Anterior cingulate cortex (tissue), 58 donors: ENCODE measurements at regions not wholly inside any gene's neighbourhood (a gene's known extent, or its start where the extent isn't known, plus 50 kb on each side); places are given as distances from the start of the nearest gene placed in this dataset.

ENCODE experiments used
- DNase-seq, 58 donors: peaks; one replicate each; lab custom pipeline; 2025; lab: John Stamatoyannopoulos, UW

- DNase-seq, result no peak
These were observed 201.1 kb downstream of the PPP1R3A start for GRCh38 chr7:113717739-113718138.

DNA sequence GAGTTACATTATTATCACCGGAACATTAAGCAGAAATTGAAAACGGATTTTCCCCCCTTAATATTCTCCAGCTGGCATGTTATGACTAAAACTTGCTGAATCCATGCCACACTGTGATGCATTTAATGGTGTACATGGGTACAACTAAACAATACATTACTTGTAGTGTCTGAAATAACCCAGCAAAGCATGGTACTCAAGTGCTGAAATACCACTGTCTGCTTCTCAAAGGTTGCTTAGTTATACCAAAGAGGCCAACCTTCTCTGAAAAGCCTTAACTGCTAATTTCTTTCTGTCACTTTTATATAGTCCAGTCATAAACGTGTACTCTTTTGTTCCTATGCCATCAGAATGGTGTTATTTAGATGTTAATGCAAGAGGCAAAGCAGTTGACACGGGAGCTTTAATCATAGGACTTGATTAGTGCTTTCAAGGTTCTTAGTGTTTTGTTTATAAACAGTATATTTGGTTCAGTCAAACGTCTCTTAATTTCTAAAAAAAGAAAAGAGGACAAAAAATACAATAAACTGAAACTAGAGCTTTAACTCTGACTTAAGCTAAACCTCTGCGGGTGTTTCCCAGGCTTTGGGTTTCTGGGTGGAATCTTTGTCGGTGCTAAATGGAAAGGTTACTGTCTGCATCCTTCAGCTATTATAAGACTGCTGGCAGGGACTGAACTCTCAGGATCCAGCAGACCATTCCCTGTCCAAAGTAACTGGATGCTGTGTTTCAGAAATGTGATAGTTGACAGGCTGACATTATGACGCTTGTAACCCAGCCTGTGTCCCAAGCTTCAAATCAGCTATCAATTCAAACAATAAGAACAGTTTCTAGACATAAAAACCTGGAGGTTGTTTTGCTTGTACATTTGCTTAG is 202.6 kb downstream of the PPP1R3A start:
- DNase-seq, result no peak

GRCh38 chr7:113715262-113715661 is 203.5 kb downstream of the PPP1R3A start:
- DNase-seq, result no peak

DNA sequence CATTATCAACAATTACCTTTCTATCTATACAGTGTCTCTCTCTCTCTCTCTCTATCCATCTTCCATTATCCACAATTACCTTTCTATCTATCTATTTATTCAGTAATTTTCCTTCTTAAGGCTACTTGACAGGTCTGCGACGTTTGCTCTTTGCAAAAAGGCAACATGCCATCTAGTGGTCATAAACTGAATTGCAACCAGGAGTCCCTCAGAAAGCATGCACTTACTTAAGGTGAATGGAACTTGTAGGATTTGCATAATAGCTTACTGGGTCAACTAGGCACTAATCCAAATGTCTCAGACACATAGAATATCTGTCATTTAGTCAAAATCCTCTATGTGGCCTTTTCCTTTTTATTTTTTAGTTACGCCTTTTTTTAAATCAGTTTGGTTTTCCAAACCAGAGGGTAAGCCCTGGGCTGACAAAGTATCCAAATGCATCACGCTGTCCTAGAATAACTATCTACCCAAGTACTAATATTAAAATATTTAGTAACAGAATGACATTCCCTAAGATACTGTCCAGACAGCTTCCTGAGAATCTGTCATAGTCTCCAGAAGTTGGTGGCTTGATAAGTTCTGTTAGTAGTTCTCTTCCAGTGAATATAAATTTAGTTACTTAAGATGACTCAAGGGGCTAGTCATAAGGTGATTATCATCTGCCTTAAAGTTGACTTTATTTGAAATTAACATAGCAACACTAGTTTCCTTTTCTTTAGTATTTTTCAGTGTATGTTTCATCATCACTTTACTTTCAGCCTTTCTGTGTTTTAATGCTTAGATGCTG is 208.3 kb downstream of the PPP1R3A start:
- DNase-seq, result peak in 9 of 58 donors; percentile 0 to 47 (median 3)

- no peak for DNase-seq
These were observed 213.4 kb downstream of the PPP1R3A start for GRCh38 chr7:113705439-113705838.

GRCh38 chr7:113698556-113699220 is 220.1 kb downstream of the PPP1R3A start:
- DNase-seq, result peak in 2 of 58 donors; percentile 4 to 5

GRCh38 chr7:113694149-113694548 is 224.7 kb downstream of the PPP1R3A start:
- no peak for DNase-seq

GRCh38 chr7:113684165-113684564 is 234.6 kb downstream of the PPP1R3A start:
- DNase-seq, result no peak

DNA sequence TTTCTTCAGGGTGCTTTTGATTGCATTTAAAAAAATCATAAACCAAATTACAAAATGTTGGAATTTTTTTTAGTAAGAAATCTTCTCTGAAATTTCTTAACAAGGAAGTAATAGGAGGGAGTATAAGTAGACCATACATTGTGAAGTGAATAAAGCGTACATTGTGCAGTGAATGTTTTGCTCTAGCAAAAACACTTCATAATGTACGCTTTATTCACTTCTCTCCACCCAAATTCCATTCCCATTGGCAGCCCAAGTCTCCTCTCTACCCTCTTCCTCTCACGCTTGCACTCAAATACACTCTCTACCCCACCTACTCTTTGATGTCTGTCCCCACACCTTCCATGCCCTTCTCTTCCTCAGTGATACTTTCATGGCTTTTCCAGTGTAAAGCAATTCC is 241.0 kb downstream of the PPP1R3A start:
- no peak for DNase-seq

GRCh38 chr7:113664867-113665266 is 253.9 kb downstream of the PPP1R3A start:
- no peak for DNase-seq

- DNase-seq, result peak in 2 of 58 donors; percentile 9 to 31
These were observed 259.4 kb downstream of the PPP1R3A start for GRCh38 chr7:113659416-113659815.

DNA sequence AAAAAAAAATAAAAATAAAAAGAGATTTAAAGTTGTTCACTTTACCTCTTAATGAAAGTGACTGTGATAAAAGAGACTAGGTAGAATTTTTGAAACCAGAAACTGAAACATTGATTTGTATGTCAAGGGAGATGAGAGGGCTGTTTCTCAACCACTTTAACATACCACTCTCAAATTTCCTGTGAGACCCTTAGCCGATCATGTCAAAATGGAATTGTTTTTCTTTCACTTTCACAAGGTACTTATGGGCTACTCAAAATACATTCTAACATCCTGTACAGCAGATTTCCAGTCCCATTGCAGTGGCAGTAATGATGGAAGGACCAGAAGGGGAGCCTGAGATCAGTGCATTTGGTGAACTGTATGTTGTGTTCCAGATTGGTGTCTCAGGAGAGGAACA is 261.2 kb downstream of the PPP1R3A start:
- DNase-seq, result no peak

DNA sequence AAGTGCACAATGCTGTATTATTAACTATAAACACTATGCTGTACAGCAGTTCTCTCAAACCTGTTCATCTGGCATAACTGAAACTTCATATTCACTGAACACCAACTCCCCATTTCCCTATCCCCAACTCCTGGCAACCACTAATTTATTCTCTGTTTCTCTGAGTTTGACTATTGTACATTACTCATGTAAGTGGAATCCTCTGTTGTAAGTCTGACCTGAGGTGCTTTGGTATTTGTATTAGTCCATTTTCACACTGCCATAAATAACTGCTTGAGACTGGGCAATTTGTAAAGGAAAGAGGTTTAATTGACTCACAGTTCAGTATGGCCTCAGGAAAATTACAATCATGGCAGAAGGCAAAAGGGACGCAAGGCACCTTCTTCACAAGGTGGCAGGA is 266.3 kb downstream of the PPP1R3A start:
- no peak for DNase-seq

- DNase-seq, result no peak
These were observed 269.3 kb downstream of the PPP1R3A start for GRCh38 chr7:113649556-113649955.

DNA sequence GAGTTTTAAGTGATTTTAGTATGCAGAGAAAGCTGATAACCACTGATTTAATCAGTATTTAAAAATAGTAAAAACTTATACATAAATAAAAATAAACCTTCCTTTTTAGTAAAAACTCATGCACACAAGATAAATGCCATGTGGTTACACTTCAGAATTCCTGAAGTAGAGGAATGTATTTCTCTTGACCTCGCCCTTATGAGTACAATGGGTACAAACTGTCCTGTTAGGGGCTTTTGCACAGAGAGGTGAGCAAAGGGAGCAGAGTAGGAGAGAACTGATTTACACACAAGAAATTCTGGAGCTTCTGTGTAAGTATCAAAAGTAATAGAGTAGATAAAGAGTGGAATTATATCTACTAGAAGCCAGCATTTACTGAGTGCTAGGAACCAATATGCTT is 279.6 kb downstream of the PPP1R3A start:
- no peak for DNase-seq

DNA sequence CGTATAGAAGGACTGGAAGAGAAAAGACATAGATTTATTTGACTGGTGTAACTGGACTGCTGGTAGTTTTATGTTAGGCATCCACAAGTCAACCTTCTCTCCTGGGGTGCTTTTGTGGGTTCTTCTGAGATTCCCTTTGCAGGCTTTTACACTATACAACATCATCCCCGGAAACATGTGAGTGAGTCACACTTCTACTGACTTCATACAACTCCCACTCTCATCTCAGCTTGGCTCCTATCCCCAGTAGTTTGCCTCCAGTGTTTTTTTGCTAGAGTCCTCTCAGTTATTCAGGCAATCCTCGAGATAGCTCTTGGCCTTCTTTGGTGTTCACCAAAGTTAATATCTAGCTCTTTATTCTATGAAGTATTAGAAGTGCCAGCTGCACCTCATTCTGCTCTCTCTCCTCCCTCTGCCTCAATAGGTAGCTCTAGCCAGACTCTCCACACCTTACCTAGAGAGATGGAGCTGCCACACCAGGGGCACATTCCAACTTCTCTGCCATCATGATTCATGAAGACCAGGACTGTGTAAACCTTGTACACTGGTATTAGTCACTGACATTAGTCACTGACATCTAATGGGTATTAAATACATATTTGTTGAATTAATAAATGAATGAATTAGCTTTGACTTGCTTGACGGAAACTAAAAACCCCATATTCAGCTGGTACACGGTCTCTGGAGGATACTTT is 281.9 kb downstream of the PPP1R3A start:
- DNase-seq, result no peak

GRCh38 chr7:113635492-113635891 is 283.3 kb downstream of the PPP1R3A start:
- no peak for DNase-seq

DNA sequence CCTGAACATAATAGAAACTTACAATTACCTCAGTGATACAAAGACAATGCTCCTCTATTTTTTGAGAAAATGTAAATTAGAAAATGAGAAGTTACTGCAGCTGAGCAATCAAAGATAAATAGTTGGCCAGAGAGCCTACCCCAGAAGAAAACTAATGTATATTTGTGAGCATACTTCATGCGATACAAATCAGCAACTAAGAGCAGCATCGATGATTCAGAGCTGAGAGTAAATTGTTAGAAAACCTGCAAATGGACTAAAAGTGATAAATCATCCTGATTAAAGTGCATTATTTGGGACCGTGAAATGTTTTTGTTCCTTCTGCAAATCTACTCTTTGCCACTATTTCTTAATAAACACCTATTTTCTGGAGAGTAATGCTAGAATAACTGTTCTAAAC is 285.7 kb downstream of the PPP1R3A start:
- DNase-seq, result no peak

- no peak for DNase-seq
These were observed 289.6 kb downstream of the PPP1R3A start for GRCh38 chr7:113628948-113629847.
